Ovary (tissue), 3 donors: ENCODE measurements at regions not wholly inside any gene's neighbourhood (a gene's known extent, or its start where the extent isn't known, plus 50 kb on each side); places are given as distances from the start of the nearest gene placed in this dataset.

Experiments used
- CTCF ChIP-seq, 3 donors: fragments of 450-650 bp in 2 of 3; fragments of 200-600 bp in 1 of 3; IDR thresholded peaks; one replicate each; pipeline versions ENCODE4 v1.5.1 to v1.8.0; 2016 to 2022; ENCODE audit warnings: antibody characterized with exemption in 3 of 3, mild to moderate bottlenecking in 1 of 3
- POLR2A ChIP-seq: fragments of 450-650 bp; IDR thresholded peaks from one replicate; pipeline ENCODE4 v1.6.1; 2017; ENCODE audit warnings: antibody characterized with exemption, mild to moderate bottlenecking, moderate library complexity
- donor health status: DM: no; HTN: no; CAD: no.

GRCh38 chr3:86126552-86126951 is 864.4 kb downstream of the VGLL3 start:
- TF ChIP-seq CTCF (IDR thresholded peaks at IDR 0.05) = no peak
- TF ChIP-seq POLR2A = no peak
